Endometrium (tissue), 2 donors: ENCODE measurements at regions not wholly inside any gene's neighbourhood (a gene's known extent, or its start where the extent isn't known, plus 50 kb on each side); places are given as distances from the start of the nearest gene placed in this dataset.

Source experiments
- FAIRE-seq: peaks from 2 replicates; lab custom pipeline; 2012; peaks lifted over from hg19 to GRCh38; lab: Jason Lieb, UNC
- donor health status: control.
- donor health status: control.

DNA sequence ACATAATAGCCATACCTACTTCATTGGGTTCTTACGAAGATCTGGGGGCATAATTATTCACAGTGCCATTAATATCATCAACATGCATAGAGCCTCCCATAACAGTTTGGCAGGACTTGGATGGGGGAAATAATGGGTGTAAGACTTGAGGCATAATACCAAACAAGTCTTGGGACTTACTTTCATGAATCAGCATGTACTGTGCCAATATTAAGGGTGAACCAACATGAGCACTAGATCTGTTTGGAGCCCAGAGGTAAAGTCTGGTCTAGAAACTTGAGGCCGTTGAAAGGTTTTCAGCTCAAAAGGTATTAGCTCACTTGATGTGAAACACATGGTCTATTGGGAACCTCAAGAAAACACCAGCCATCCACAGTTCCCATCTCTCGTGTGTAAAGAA lies 56.7 kb upstream of the ZC3H11B start:
- FAIRE-seq = no peak

DNA sequence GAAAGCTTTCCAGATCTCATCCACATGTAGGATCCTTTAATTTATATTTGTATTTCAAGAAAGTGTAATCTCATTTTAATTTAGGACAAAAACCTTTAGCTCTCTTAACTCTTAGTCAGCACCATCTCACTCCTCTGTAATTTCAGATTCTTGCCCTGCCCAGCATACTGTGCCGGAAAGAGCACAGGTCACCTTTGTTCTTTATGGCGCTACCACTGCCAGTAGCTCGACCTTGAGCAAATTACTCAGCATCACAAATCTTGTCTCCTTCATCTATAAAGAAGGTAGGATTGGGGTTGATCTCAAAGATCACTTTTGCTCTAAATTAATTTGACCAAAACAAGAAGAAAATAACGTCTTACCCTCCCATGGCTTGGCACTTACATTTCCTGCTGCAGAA lies 56.1 kb upstream of the ZC3H11B start:
- no peak for FAIRE-seq

DNA sequence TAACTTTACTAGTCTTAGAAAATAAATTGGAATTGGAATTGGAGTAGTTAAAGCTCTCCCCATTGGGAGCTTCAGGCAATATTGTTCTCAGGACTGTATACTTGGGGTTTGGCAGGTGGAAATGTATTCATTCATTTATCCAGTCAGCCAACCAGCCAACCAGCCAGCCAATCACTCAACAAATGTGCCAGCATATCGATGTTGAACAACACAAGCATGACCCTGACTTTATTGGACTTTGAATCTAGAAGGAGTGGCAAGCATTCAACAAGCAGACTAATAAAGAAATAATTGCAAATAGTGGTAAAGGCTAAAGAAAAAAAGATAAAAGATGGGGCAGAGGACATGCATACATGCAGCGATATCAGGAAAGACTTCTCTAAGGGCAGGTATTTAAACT lies 55.5 kb upstream of the ZC3H11B start:
- no peak for FAIRE-seq

DNA sequence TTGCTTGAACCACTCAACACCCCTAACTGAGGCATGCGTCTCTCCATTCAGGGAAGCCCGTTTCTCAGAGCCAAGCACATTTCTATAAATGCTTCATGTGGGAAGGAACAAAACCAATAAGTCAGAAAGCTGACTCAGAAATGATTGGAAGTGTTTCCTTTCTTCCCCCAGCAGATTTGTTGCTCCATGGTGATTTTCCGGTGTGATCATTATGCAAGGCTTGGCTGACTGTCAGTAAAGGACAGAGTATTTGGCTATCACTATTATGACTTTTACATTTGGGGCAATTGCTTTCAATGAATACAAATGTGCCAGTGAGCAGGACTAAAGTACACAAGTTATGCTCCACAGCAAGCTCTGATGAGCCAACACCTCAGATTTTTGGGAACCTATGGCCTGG lies 53.3 kb upstream of the ZC3H11B start:
- no peak for FAIRE-seq

DNA sequence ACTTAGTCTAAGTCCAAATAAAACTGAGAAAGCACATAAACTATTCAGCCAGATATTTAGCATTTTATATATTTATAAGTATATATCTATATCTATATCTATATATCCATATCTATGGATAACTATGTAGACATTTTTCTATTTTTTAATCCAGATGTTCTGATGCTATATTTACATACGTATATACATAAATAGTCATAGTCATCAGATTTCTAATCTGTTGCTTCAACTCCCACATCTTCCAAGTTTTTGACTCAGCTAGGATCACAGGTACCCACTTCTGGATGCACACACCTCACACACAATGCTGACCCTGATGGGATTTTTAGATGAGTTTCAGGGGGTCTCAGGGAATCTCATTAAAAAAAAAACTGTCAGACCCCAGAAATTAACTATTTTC lies 52.2 kb upstream of the ZC3H11B start:
- FAIRE-seq = no peak

DNA sequence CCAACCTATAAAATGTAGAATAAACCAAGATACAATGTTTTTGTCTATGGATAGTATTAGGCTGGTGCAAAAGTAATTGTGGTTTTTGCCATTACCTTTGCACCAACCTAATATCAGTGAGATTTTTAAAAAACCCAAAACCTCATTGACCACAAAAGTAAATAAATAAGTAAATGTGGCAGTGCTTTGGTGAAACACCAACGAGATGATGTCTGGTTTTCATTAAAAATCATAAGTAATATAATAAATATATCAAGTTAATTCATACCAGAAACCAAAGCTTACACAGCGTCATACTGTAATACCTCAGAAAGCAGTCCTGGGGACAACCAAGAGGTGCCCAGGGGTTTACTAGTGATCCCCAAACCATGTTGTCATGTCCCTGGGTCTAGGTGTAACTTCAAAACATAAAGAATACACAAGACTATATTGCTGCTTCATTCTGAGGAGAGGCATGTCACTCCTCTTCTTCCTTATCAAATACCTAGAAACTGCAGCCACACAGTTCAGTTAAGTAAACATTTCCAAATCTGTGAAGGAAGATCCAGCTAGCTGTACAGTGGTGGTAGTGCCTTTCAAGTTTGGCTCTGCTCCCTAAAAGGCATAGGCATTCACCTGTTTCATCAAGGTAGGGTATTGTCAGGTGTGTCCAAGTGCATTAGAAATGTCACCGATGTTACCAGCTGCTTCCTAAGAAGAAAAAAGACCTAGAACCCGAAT lies 51.6 kb upstream of the ZC3H11B start:
- FAIRE-seq = no peak
